Loucy (cell line): ENCODE measurements at regions not wholly inside any gene's neighbourhood (a gene's known extent, or its start where the extent isn't known, plus 50 kb on each side); places are given as distances from the start of the nearest gene placed in this dataset.
"Not testable (repeated sequence)": the region's sequence is repeated elsewhere in the genome, so short reads cannot be mapped to it uniquely, and the experiment has no call there.

Experiments
- H2AFZ ChIP-seq: fragments of 200-600 bp; sonication (generic); 2 replicates; pipeline ENCODE4 v1.6.0; 2016; ENCODE audit warnings: antibody characterized with exemption, mild to moderate bottlenecking, low read length, moderate library complexity
- H3F3A ChIP-seq: fragments of 200-600 bp; 2 replicates; pipeline ENCODE4 v1.6.0; 2016; ENCODE audit warnings: antibody characterized with exemption, low read depth, mild to moderate bottlenecking
- H3K27me3 ChIP-seq: fragments of 200-600 bp; sonication (generic); 2 replicates; pipeline ENCODE4 v1.6.1; 2014; ENCODE audit warnings: low read length, mild to moderate bottlenecking; ENCODE audit not compliant: insufficient read depth, poor library complexity, severe bottlenecking
- H3K36me3 ChIP-seq: fragments of 200-600 bp; sonication (generic); 2 replicates; pipeline ENCODE4 v1.6.1; 2016; ENCODE audit warnings: low read length; ENCODE audit not compliant: insufficient read depth
- H3K4me1 ChIP-seq: fragments of 200-600 bp; sonication (generic); 2 replicates; pipeline ENCODE4 v1.5.1; 2014; ENCODE audit warnings: low read length, mild to moderate bottlenecking; ENCODE audit not compliant: insufficient read depth, poor library complexity, severe bottlenecking
- H3K4me2 ChIP-seq: fragments of 200-600 bp; sonication (generic); 2 replicates; pipeline ENCODE4 v1.6.0; 2014; ENCODE audit warnings: antibody characterized with exemption, low read length, low read depth, mild to moderate bottlenecking; ENCODE audit not compliant: poor library complexity, severe bottlenecking
- H3K4me3 ChIP-seq: fragments of 200-600 bp; sonication (generic); 2 replicates; pipeline ENCODE4 v1.5.1; 2014; ENCODE audit warnings: low read length, mild to moderate bottlenecking, mixed read lengths; ENCODE audit not compliant: poor library complexity, severe bottlenecking
- H3K79me2 ChIP-seq: fragments of 200-600 bp; sonication (generic); 2 replicates; pipeline ENCODE4 v1.6.1; 2014; ENCODE audit warnings: low read length; ENCODE audit not compliant: insufficient read depth
- H3K9ac ChIP-seq: fragments of 200-600 bp; sonication (generic); 2 replicates; pipeline ENCODE4 v1.6.0; 2014; ENCODE audit warnings: mild to moderate bottlenecking, low read depth, low read length, moderate library complexity; ENCODE audit not compliant: poor library complexity, severe bottlenecking
- H3K9me2 ChIP-seq: fragments of 200-600 bp; sonication (generic); replicated peaks from 2 replicates; pipeline ENCODE4 v1.6.1; 2016; ENCODE audit warnings: low read depth, low read length, mixed read lengths
- H3K9me3 ChIP-seq: fragments of 200-600 bp; sonication (generic); 2 replicates; pipeline ENCODE4 v1.6.1; 2014; ENCODE audit warnings: mild to moderate bottlenecking, antibody characterized with exemption, low read length, low read depth; ENCODE audit not compliant: insufficient read depth
- H4K20me1 ChIP-seq: fragments of 200-600 bp; sonication (generic); 2 replicates; pipeline ENCODE4 v1.6.0; 2014; ENCODE audit warnings: antibody characterized with exemption, low read length, mild to moderate bottlenecking; ENCODE audit not compliant: insufficient read depth, poor library complexity, severe bottlenecking
- CTCF ChIP-seq: fragments of 200-600 bp; sonication (generic); conservative IDR thresholded peaks from 2 replicates; pipeline ENCODE4 v1.5.1; 2014; ENCODE audit warnings: mild to moderate bottlenecking, antibody characterized with exemption, low read length
- EZH2phosphoT487 ChIP-seq: fragments of 200-600 bp; IDR thresholded peaks from 2 replicates; pipeline ENCODE4 v1.6.1; 2018; ENCODE audit warnings: antibody characterized with exemption, mild to moderate bottlenecking, moderate library complexity, borderline replicate concordance

- H3F3A ChIP-seq, H3K9me2 ChIP-seq, H3K4me2 ChIP-seq, H3K4me1 ChIP-seq, H4K20me1 ChIP-seq, H3K36me3 ChIP-seq, H3K4me3 ChIP-seq, H2AFZ ChIP-seq, H3K27me3 ChIP-seq, H3K9ac ChIP-seq, H3K79me2 ChIP-seq, H3K9me3 ChIP-seq: not testable (repeated sequence)
These were observed 503.9 kb downstream of the PRIM2 start for GRCh38 chr6:57821325-57821724.

GRCh38 chr6:57822448-57822847 lies 505.0 kb downstream of the PRIM2 start:
- not testable (repeated sequence) for H2AFZ ChIP-seq, H3K4me2 ChIP-seq, H3K36me3 ChIP-seq, H3F3A ChIP-seq, H3K9me3 ChIP-seq, H3K9ac ChIP-seq, H3K4me1 ChIP-seq, H3K27me3 ChIP-seq, H4K20me1 ChIP-seq, H3K79me2 ChIP-seq, H3K4me3 ChIP-seq, H3K9me2 ChIP-seq

GRCh38 chr6:57822896-57823358 lies 505.5 kb downstream of the PRIM2 start:
- Histone ChIP-seq H3F3A (no peaks in the 10 kb centered on the region), H3K4me1 (no peaks in the 10 kb centered on the region), H3K9me2 (no peaks in the 10 kb centered on the region), H4K20me1 (no peaks in the 10 kb centered on the region), H3K79me2 (no peaks in the 10 kb centered on the region), H3K4me2 (no peak overlapping the region), H3K36me3 (no peaks in the 10 kb centered on the region), H3K27me3 (no peaks in the 10 kb centered on the region), H3K4me3 (no peak overlapping the region), H3K9me3 (no peaks in the 10 kb centered on the region), H3K9ac (no peak overlapping the region), H2AFZ (no peak overlapping the region)
- TF ChIP-seq CTCF = no peak
- TF ChIP-seq EZH2phosphoT487 = no peak

GRCh38 chr6:57837622-57838209 lies 520.3 kb downstream of the PRIM2 start:
- H3F3A ChIP-seq, H3K4me3 ChIP-seq, H3K36me3 ChIP-seq, H3K9me2 ChIP-seq, H3K79me2 ChIP-seq, H4K20me1 ChIP-seq, H3K4me2 ChIP-seq, H2AFZ ChIP-seq, H3K9ac ChIP-seq, H3K27me3 ChIP-seq, H3K4me1 ChIP-seq, H3K9me3 ChIP-seq: not testable (repeated sequence)

- H3K4me1 ChIP-seq, H3K36me3 ChIP-seq, H3K27me3 ChIP-seq, H3K79me2 ChIP-seq, H2AFZ ChIP-seq, H3K9me3 ChIP-seq, H3F3A ChIP-seq, H3K9ac ChIP-seq, H3K4me3 ChIP-seq, H3K4me2 ChIP-seq, H3K9me2 ChIP-seq, H4K20me1 ChIP-seq: not testable (repeated sequence)
These were observed 524.1 kb downstream of the PRIM2 start for GRCh38 chr6:57841551-57841950.

- H3K9me3 ChIP-seq, H3K79me2 ChIP-seq, H3K27me3 ChIP-seq, H3K4me3 ChIP-seq, H3F3A ChIP-seq, H3K9me2 ChIP-seq, H3K36me3 ChIP-seq, H3K4me1 ChIP-seq, H2AFZ ChIP-seq, H3K4me2 ChIP-seq, H4K20me1 ChIP-seq, H3K9ac ChIP-seq: not testable (repeated sequence)
These were observed 536.4 kb downstream of the PRIM2 start for GRCh38 chr6:57853745-57854407.
